SK-N-SH treated with all-trans-retinoic acid at 6 μM for 48 hours (cell line): ENCODE measurements at regions not wholly inside any gene's neighbourhood (a gene's known extent, or its start where the extent isn't known, plus 50 kb on each side); places are given as distances from the start of the nearest gene placed in this dataset.

ENCODE experiments used
- ATAC-seq: fragments of 200-7000 bp; cut with Tn5 transposase; 3 replicates; pipeline ENCODE4 v1.9.1; 2020; ENCODE audit warnings: mild to moderate bottlenecking, moderate library complexity
- ARNTL ChIP-seq: fragments of 450-650 bp; formaldehyde crosslinking; IDR thresholded peaks from 2 replicates; pipeline ENCODE4 v1.5.0; 2020; ENCODE audit warnings: low read depth, mild to moderate bottlenecking, moderate library complexity, borderline replicate concordance
- BACH2 ChIP-seq: fragments of 250-450 bp; sonication (Bioruptor Pico); IDR thresholded peaks from 2 replicates; pipeline ENCODE4 v1.9.0; 2021; ENCODE audit warnings: mild to moderate bottlenecking, borderline replicate concordance
- CREB5 ChIP-seq: fragments of 250-450 bp; sonication (Bioruptor Pico); IDR thresholded peaks from 2 replicates; pipeline ENCODE4 v1.5.1; 2020; ENCODE audit warnings: low read depth, mild to moderate bottlenecking, moderate library complexity
- CSDC2 ChIP-seq: fragments of 250-450 bp; sonication (Bioruptor Pico); IDR thresholded peaks from 2 replicates; pipeline ENCODE4 v1.5.0; 2020; ENCODE audit warnings: mild to moderate bottlenecking, moderate library complexity
- CSRNP3 ChIP-seq: fragments of 250-450 bp; sonication (Bioruptor Pico); IDR thresholded peaks from 2 replicates; pipeline ENCODE4 v1.5.1; 2021; ENCODE audit warnings: mild to moderate bottlenecking, moderate library complexity
- ESRRG ChIP-seq: fragments of 250-450 bp; sonication (Bioruptor Pico); IDR thresholded peaks from 2 replicates; pipeline ENCODE4 v1.6.1; 2021; ENCODE audit warnings: mild to moderate bottlenecking
- GLIS3 ChIP-seq: fragments of 250-450 bp; sonication (Bioruptor Pico); IDR thresholded peaks from 2 replicates; pipeline ENCODE4 v1.5.0; 2020; ENCODE audit warnings: mild to moderate bottlenecking, moderate library complexity
- ISL1 ChIP-seq: fragments of 250-450 bp; sonication (Bioruptor Pico); IDR thresholded peaks from 2 replicates; pipeline ENCODE4 v2.1.2; 2022; ENCODE audit warnings: mild to moderate bottlenecking, moderate library complexity
- OSR1 ChIP-seq: fragments of 250-450 bp; sonication (Bioruptor Pico); IDR thresholded peaks from 2 replicates; pipeline ENCODE4 v1.8.0; 2022; ENCODE audit warnings: moderate library complexity, mild to moderate bottlenecking, inconsistent platforms
- PATZ1 ChIP-seq: fragments of 250-450 bp; sonication (Bioruptor Pico); IDR thresholded peaks from 2 replicates; pipeline ENCODE4 v1.8.0; 2020; ENCODE audit warnings: mild to moderate bottlenecking, moderate library complexity, borderline replicate concordance
- PPARA ChIP-seq: fragments of 250-450 bp; sonication (Bioruptor Pico); IDR thresholded peaks from 2 replicates; pipeline ENCODE4 v1.5.0; 2020; ENCODE audit warnings: mild to moderate bottlenecking, borderline replicate concordance
- RARB ChIP-seq: fragments of 250-450 bp; sonication (Bioruptor Pico); IDR thresholded peaks from 2 replicates; pipeline ENCODE4 v1.8.0; 2021; ENCODE audit warnings: mild to moderate bottlenecking, moderate library complexity
- SNAI2 ChIP-seq: fragments of 250-450 bp; sonication (Bioruptor Pico); IDR thresholded peaks from 2 replicates; pipeline ENCODE4 v1.5.0; 2020; ENCODE audit warnings: mild to moderate bottlenecking, moderate library complexity
- TCF4 ChIP-seq: fragments of 250-450 bp; sonication (Bioruptor Pico); IDR thresholded peaks from 2 replicates; pipeline ENCODE4 v1.8.0; 2021; ENCODE audit warnings: mild to moderate bottlenecking, moderate library complexity, borderline replicate concordance
- TOX ChIP-seq: fragments of 250-450 bp; sonication (Bioruptor Pico); IDR thresholded peaks from 2 replicates; pipeline ENCODE4 v1.8.0; 2021; ENCODE audit warnings: mild to moderate bottlenecking, moderate library complexity, borderline replicate concordance
- TSHZ2 ChIP-seq: fragments of 250-450 bp; sonication (Bioruptor Pico); IDR thresholded peaks from 2 replicates; pipeline ENCODE4 v1.5.0; 2020; ENCODE audit warnings: mild to moderate bottlenecking, moderate library complexity
- ZC3H10 ChIP-seq: fragments of 250-450 bp; sonication (Bioruptor Pico); IDR thresholded peaks from 2 replicates; pipeline ENCODE4 v1.5.1; 2021; ENCODE audit warnings: mild to moderate bottlenecking, moderate library complexity
- ZFP3 ChIP-seq: fragments of 250-450 bp; sonication (Bioruptor Pico); IDR thresholded peaks from 2 replicates; pipeline ENCODE4 v1.5.0; 2020; ENCODE audit warnings: mild to moderate bottlenecking, moderate library complexity
- ZNF565 ChIP-seq: fragments of 450-650 bp; formaldehyde crosslinking; conservative IDR thresholded peaks from 2 replicates; pipeline ENCODE4 v1.5.0; 2020; ENCODE audit warnings: low read depth, mild to moderate bottlenecking, moderate library complexity
- ZNF70 ChIP-seq: fragments of 450-650 bp; formaldehyde crosslinking; IDR thresholded peaks from 2 replicates; pipeline ENCODE4 v1.5.0; 2020; ENCODE audit warnings: mild to moderate bottlenecking, moderate library complexity
- ZNF8 ChIP-seq: fragments of 450-650 bp; formaldehyde crosslinking; IDR thresholded peaks from 2 replicates; pipeline ENCODE4 v1.5.0; 2020; ENCODE audit warnings: mild to moderate bottlenecking, moderate library complexity

DNA sequence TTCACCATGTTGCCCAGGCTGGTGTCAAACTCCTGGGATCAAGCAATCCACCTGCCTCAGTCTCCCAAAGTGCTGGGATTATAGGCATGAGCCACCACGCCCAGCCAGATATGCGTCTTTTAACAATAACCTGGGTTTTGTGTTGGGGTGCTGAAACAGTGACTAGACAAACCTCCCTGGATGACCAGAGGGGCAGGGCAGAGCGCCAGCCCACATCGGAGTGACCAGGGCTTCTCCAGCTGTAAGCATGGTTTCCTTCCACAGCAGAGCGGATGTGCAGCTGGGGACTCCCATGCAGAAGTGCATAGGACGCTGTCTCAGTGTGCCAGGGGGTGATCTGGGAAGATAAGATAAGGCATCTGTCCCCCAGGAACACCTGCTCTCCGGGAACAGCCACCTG is 244.9 kb downstream of the IRX2 start:
- ATAC-seq = no peak
- TF ChIP-seq TCF4 = no peak
- no peak for TF ChIP-seq SNAI2 (CRISPR knock-in tag)
- TF ChIP-seq ARNTL = no peak
- no peak for TF ChIP-seq OSR1 (CRISPR knock-in tag)
- no peak for TF ChIP-seq ZNF70 (CRISPR knock-in tag)
- TF ChIP-seq ZNF565 (CRISPR knock-in tag) = no peak
- no peak for TF ChIP-seq CREB5 (CRISPR knock-in tag)
- no peak for TF ChIP-seq TSHZ2
- no peak for TF ChIP-seq ESRRG (CRISPR knock-in tag)
- no peak for TF ChIP-seq RARB (CRISPR knock-in tag)
- TF ChIP-seq ZC3H10 = no peak
- TF ChIP-seq, all 23 proteins: peak for 0

GRCh38 chr5:2505217-2505616 is 246.3 kb downstream of the IRX2 start:
- no peak for ATAC-seq
- no peak for TF ChIP-seq TSHZ2
- TF ChIP-seq BACH2 (CRISPR knock-in tag) = no peak
- no peak for TF ChIP-seq ZNF8 (CRISPR knock-in tag)
- TF ChIP-seq CSRNP3 = no peak
- TF ChIP-seq TOX (CRISPR knock-in tag) = no peak
- no peak for TF ChIP-seq CSDC2 (CRISPR knock-in tag)

- no peak for ATAC-seq
- TF ChIP-seq ESRRG (CRISPR knock-in tag) (no peak), PATZ1 (no peak), ZC3H10 (no peak), RARB (CRISPR knock-in tag) (no peak), TCF4 (no peak), SNAI2 (CRISPR knock-in tag) (no peak), ZNF70 (CRISPR knock-in tag) (no peak), PPARA (CRISPR knock-in tag) (no peak), ZFP3 (CRISPR knock-in tag) (no peak), CREB5 (CRISPR knock-in tag) (no peak), ISL1 (no peak), OSR1 (CRISPR knock-in tag) (no peak), ZNF8 (CRISPR knock-in tag) (no peak), ARNTL (no peak), CSDC2 (CRISPR knock-in tag) (no peak), GLIS3 (CRISPR knock-in tag) (no peak)
These were observed 248.4 kb downstream of the IRX2 start for GRCh38 chr5:2502970-2503594.
